B cell (primary cell): ENCODE measurements at regions not wholly inside any gene's neighbourhood (a gene's known extent, or its start where the extent isn't known, plus 50 kb on each side); places are given as distances from the start of the nearest gene placed in this dataset.

Experiments used
- ATAC-seq: fragments of 200-7000 bp; cut with Tn5 transposase; one replicate; pipeline ENCODE4 v1.10.0; 2021; ENCODE audit warnings: low read depth, mild to moderate bottlenecking, moderate number of reproducible peaks, moderate library complexity
- CTCF ChIA-PET: fragments of 350-600 bp; sonication (Branson Sonifier 250); formaldehyde crosslinking; loops from one replicate; lab custom pipeline; 2021; ENCODE audit warnings: antibody characterized with exemption, inconsistent platforms; lab: Charles Lee
- POLR2A ChIA-PET: fragments of 350-600 bp; sonication (Branson Sonifier 250); formaldehyde crosslinking; loops from one replicate; lab custom pipeline; 2021; ENCODE audit warnings: antibody characterized with exemption; lab: Charles Lee
- DNase-seq: peaks from one replicate; pipeline ENCODE4 v3.0.0; 2013
- H2AFZ ChIP-seq: 2 replicates; pipeline ENCODE4 v1.6.1; 2012; ENCODE audit warnings: mild to moderate bottlenecking, low read depth, low read length; ENCODE audit not compliant: insufficient read depth, poor library complexity, severe bottlenecking
- H3K27ac ChIP-seq, 2 donors: 1 replicate in 1 of 2; 2 replicates in 1 of 2; pipeline ENCODE4 v1.5.1; 2012 to 2013; ENCODE audit warnings: low read length in 2 of 2, mild to moderate bottlenecking in 2 of 2, moderate library complexity in 1 of 2
- H3K27me3 ChIP-seq, 4 experiments: fragments of 200-600 bp in 1 of 4; sonication (generic) in 1 of 4; replicated peaks in 1 of 4; 1 replicate in 2 of 4; 2 replicates in 2 of 4; pipeline versions ENCODE4 v1.6.1 to v1.7.0; 2013 to 2016; ENCODE audit warnings: low read length in 3 of 4, mild to moderate bottlenecking in 2 of 4, mixed read lengths in 1 of 4, moderate library complexity in 1 of 4; ENCODE audit not compliant: insufficient read depth in 4 of 4, control insufficient read depth in 3 of 4; ENCODE audit errors: control extremely low read depth in 1 of 4
- H3K36me3 ChIP-seq, 2 experiments: replicated peaks in 1 of 2; 1 replicate in 1 of 2; 2 replicates in 1 of 2; pipeline versions ENCODE4 v1.6.1 to v1.7.1; 2013; ENCODE audit warnings: low read length in 1 of 2; ENCODE audit not compliant: insufficient read depth in 2 of 2, control insufficient read depth in 1 of 2; ENCODE audit errors: control extremely low read depth in 1 of 2, extremely low read depth in 1 of 2
- H3K4me1 ChIP-seq, 2 donors: fragments of 200-600 bp in 1 of 2; sonication (generic) in 1 of 2; 1 replicate in 1 of 2; 2 replicates in 1 of 2; pipeline versions ENCODE4 v1.5.1 to v1.6.1; 2013 to 2017; ENCODE audit warnings: low read length in 2 of 2; ENCODE audit not compliant: control insufficient read depth in 2 of 2, insufficient read depth in 2 of 2
- H3K4me2 ChIP-seq: replicated peaks from 2 replicates; pipeline ENCODE3; 2012; ENCODE audit warnings: mild to moderate bottlenecking, low read depth, low read length; ENCODE audit not compliant: poor library complexity, severe bottlenecking
- H3K4me3 ChIP-seq, 5 experiments: fragments of 200-600 bp in 1 of 5; sonication (generic) in 1 of 5; 1 replicate in 3 of 5; 2 replicates in 2 of 5; pipeline versions ENCODE4 v1.5.1 to v1.7.0; 2011 to 2016; ENCODE audit warnings: low read length in 4 of 5, mild to moderate bottlenecking in 4 of 5, low read depth in 2 of 5, control low read depth in 1 of 5, moderate library complexity in 1 of 5; ENCODE audit not compliant: insufficient read depth in 1 of 5; ENCODE audit errors: control extremely low read depth in 1 of 5, extremely low read depth in 1 of 5
- H3K79me2 ChIP-seq: fragments of 200-600 bp; sonication (generic); one replicate; pipeline ENCODE4 v1.6.0; 2016; ENCODE audit warnings: low read length; ENCODE audit not compliant: control insufficient read depth, insufficient read depth
- H3K9ac ChIP-seq: fragments of 200-600 bp; sonication (generic); 2 replicates; pipeline ENCODE4 v1.6.1; 2017; ENCODE audit warnings: mild to moderate bottlenecking, low read length, moderate library complexity
- H3K9me3 ChIP-seq, 3 donors: one replicate each; pipeline versions ENCODE4 v1.6.1 to v1.7.1; 2013; ENCODE audit warnings: low read length in 2 of 3; ENCODE audit not compliant: control insufficient read depth in 2 of 3, insufficient read depth in 1 of 3; ENCODE audit errors: control extremely low read depth in 1 of 3
- H4K20me1 ChIP-seq: 2 replicates; pipeline ENCODE4 v1.6.0; 2012; ENCODE audit warnings: mild to moderate bottlenecking, low read length; ENCODE audit not compliant: insufficient read depth, control insufficient read depth, poor library complexity, severe bottlenecking
- H3K27ac Mint-ChIP-seq: one replicate; pipeline ENCODE4 v1.8.0; 2021; ENCODE audit warnings: mixed read lengths
- H3K27me3 Mint-ChIP-seq: one replicate; pipeline ENCODE4 v1.8.0; 2021; ENCODE audit warnings: mixed read lengths
- H3K4me1 Mint-ChIP-seq: one replicate; pipeline ENCODE4 v1.8.0; 2021; ENCODE audit warnings: mixed read lengths
- H3K4me3 Mint-ChIP-seq: one replicate; pipeline ENCODE4 v1.8.0; 2021; ENCODE audit warnings: mixed read lengths
- H3K9me3 Mint-ChIP-seq: one replicate; pipeline ENCODE4 v1.8.0; 2022; ENCODE audit warnings: mixed read lengths; ENCODE audit not compliant: insufficient read depth
- EZH2 ChIP-seq: IDR thresholded peaks from 2 replicates; pipeline ENCODE4 v1.6.1; 2012; ENCODE audit warnings: borderline replicate concordance, low read depth, mild to moderate bottlenecking, moderate library complexity, low read length; ENCODE audit not compliant: insufficient read depth, poor library complexity, severe bottlenecking
- WGBS: methylation state at CpG from one replicate; pipeline ENCODE4 v1.1.5; 2013; ENCODE audit warnings: missing lambda C conversion rate; ENCODE audit not compliant: insufficient coverage; 5-methylcytosine and 5-hydroxymethylcytosine counted together
- intact Hi-C: fragments of 100-400 bp; cut with micrococcal nuclease; formaldehyde crosslinking; loops from one replicate; pipeline ENCODE4 v1.10.0; 2022
- TF ChIP-seq, protein P1 (sequence below): fragments of 200-600 bp; IDR thresholded peaks from one replicate; pipeline ENCODE4 v1.8.0; 2022; ENCODE audit warnings: antibody characterized with exemption, mild to moderate bottlenecking

DNA sequence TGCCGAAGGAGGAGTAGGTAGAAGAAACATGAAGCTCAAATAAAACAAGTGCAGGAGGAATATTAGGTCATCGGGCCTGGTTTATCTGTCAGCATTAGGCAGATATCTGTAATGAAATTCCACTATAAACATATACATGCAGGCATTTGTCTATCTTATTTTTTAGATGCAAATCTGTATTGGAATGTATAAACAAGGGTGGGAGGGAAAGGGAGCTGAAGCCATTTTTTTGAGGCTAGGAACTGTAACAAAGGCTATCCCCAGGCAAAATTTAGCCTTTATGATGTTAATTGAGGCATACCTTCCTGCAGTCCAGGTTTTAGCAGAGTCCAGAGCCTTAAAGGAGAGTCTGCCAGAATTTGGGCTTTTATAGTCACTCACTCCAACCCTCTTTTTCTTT lies 72.5 kb downstream of the PHLDA1 start:
- POLR2A ChIA-PET, result interaction anchor here (0.6 kb wide), 1 partner anchor 9 kb away, joined by 3 read pairs; no protein-coding TSS in a partner anchor

DNA sequence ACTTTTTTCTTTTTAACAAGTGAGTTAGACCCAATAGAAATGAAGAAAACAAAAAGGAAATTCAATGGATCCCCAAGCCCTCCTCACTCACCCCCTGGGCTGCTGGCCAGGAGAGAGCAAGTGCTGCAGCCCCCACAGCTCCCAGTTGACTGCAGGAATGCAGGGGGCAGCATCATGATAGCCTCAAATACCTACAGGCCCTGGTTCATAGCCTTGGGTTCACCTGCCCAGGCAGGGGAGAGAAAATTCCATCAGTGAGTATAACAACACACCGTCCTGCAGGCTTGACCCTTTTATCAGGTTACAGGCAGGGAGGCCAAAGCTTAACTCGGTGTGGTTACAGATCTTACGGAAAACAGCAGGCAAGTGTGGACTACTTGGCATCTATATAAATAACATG lies 76.3 kb downstream of the PHLDA1 start:
- no peak overlapping the region for H3K27ac Mint-ChIP-seq
- ATAC-seq, result no peak
- POLR2A ChIA-PET, result no interaction called here
- H3K27ac ChIP-seq, result no peak overlapping the region
- no peak for TF ChIP-seq EZH2
- TF ChIP-seq, protein P1, sequence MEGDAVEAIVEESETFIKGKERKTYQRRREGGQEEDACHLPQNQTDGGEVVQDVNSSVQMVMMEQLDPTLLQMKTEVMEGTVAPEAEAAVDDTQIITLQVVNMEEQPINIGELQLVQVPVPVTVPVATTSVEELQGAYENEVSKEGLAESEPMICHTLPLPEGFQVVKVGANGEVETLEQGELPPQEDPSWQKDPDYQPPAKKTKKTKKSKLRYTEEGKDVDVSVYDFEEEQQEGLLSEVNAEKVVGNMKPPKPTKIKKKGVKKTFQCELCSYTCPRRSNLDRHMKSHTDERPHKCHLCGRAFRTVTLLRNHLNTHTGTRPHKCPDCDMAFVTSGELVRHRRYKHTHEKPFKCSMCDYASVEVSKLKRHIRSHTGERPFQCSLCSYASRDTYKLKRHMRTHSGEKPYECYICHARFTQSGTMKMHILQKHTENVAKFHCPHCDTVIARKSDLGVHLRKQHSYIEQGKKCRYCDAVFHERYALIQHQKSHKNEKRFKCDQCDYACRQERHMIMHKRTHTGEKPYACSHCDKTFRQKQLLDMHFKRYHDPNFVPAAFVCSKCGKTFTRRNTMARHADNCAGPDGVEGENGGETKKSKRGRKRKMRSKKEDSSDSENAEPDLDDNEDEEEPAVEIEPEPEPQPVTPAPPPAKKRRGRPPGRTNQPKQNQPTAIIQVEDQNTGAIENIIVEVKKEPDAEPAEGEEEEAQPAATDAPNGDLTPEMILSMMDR, result no peak
- H3K9me3 Mint-ChIP-seq, result no peaks in the 10 kb centered on the region
- H3K9ac ChIP-seq, result no peak overlapping the region
- H3K4me3 ChIP-seq, result no peak overlapping the region
- H3K36me3 ChIP-seq, result no peaks in the 10 kb centered on the region
- no peak overlapping the region for H3K4me2 ChIP-seq
- H2AFZ ChIP-seq, result no peak overlapping the region
- H3K79me2 ChIP-seq, result no peaks in the 10 kb centered on the region
- no peak for DNase-seq
- CTCF ChIA-PET, result no interaction called here
- no peaks in the 10 kb centered on the region for H3K4me1 ChIP-seq
- H3K27me3 ChIP-seq, result no peaks in the 10 kb centered on the region
- H4K20me1 ChIP-seq, result no peaks in the 10 kb centered on the region
- peaks cover 7% of the 10 kb centered on the region for H3K27me3 Mint-ChIP-seq
- no peak overlapping the region for H3K4me3 Mint-ChIP-seq
- WGBS, result 80% methylated on average over 1 of the region's 3 CpGs
- H3K9me3 ChIP-seq, result no peaks in the 10 kb centered on the region
- H3K4me1 Mint-ChIP-seq, result no peaks in the 10 kb centered on the region
- intact Hi-C loops, result no loop called here

More for the DNA sequence above, 72.5 kb downstream of the PHLDA1 start:
- DNase-seq, result no peak
- peaks cover 3% of the 10 kb centered on the region for H3K4me1 Mint-ChIP-seq
- no peaks in the 10 kb centered on the region for H3K36me3 ChIP-seq
- CTCF ChIA-PET, result no interaction called here
- no peaks in the 10 kb centered on the region for H3K79me2 ChIP-seq
- intact Hi-C loops, result no loop called here
- H4K20me1 ChIP-seq, result no peaks in the 10 kb centered on the region
- H3K4me1 ChIP-seq, result no peaks in the 10 kb centered on the region
- no peaks in the 10 kb centered on the region for H3K27me3 ChIP-seq
- no peak for TF ChIP-seq EZH2
- TF ChIP-seq, protein P1, result no peak
- H2AFZ ChIP-seq, result no peak overlapping the region
- no peaks in the 10 kb centered on the region for H3K9me3 Mint-ChIP-seq
- WGBS, result 100% methylated on average over 1 of the region's 2 CpGs
- ATAC-seq, result no peak
- no peak overlapping the region for H3K27ac ChIP-seq
- no peak overlapping the region for H3K9ac ChIP-seq
- no peak overlapping the region for H3K4me2 ChIP-seq
- no peaks in the 10 kb centered on the region for H3K9me3 ChIP-seq
- no peak overlapping the region for H3K4me3 ChIP-seq
- no peak overlapping the region for H3K4me3 Mint-ChIP-seq
- no peak overlapping the region for H3K27ac Mint-ChIP-seq
- H3K27me3 Mint-ChIP-seq, result peaks cover 3% of the 10 kb centered on the region
